Activated naive CD8-positive, alpha-beta T cell treated with anti-CD3 and anti-CD28 coated beads for 36 hours (primary cell): ENCODE measurements at regions not wholly inside any gene's neighbourhood (a gene's known extent, or its start where the extent isn't known, plus 50 kb on each side); places are given as distances from the start of the nearest gene placed in this dataset.
"Not testable (repeated sequence)": the region's sequence is repeated elsewhere in the genome, so short reads cannot be mapped to it uniquely, and the experiment has no call there.

Experiments
- DNase-seq: peaks from one replicate; pipeline ENCODE4 v3.0.0; 2021
- H3K27ac Mint-ChIP-seq: one replicate; pipeline ENCODE4 v1.8.0; 2022; ENCODE audit warnings: mild to moderate bottlenecking, moderate library complexity, mixed read lengths
- H3K27me3 Mint-ChIP-seq: one replicate; pipeline ENCODE4 v1.8.0; 2022; ENCODE audit warnings: mild to moderate bottlenecking, mixed read lengths
- H3K36me3 Mint-ChIP-seq: one replicate; pipeline ENCODE4 v1.8.0; 2021; ENCODE audit warnings: mild to moderate bottlenecking, mixed read lengths
- H3K4me1 Mint-ChIP-seq: one replicate; pipeline ENCODE4 v1.8.0; 2021; ENCODE audit warnings: mixed read lengths
- H3K4me3 Mint-ChIP-seq: one replicate; pipeline ENCODE4 v1.8.0; 2022; ENCODE audit warnings: mild to moderate bottlenecking, moderate library complexity, mixed read lengths
- H3K9me3 Mint-ChIP-seq: one replicate; pipeline ENCODE4 v1.8.0; 2022; ENCODE audit warnings: mixed read lengths

DNA sequence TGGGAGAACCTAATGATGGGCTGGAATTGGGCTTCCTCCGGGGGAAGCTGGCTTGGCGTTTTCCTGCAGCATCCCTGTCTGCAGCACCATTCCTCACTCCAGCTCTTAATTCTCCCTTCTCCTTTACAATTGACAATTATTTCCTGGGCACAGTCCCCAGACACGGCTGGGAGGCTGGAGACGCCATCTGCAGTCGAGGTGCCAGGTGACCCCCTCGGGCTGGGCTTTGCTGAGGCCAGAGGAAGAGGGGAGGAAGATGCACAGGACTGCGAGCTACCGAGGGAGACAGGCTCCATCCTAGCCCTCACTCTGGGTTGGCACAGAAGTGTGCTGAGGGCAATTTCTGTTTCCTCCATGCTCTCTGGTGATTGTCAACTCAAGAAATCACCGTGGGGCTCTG lies 453.8 kb downstream of the PTPRU start:
- H3K9me3 Mint-ChIP-seq: no peaks in the 10 kb centered on the region
- H3K27me3 Mint-ChIP-seq: peaks cover 42% of the 10 kb centered on the region
- peaks cover 6% of the 10 kb centered on the region for H3K4me1 Mint-ChIP-seq
- H3K36me3 Mint-ChIP-seq: no peaks in the 10 kb centered on the region
- no peak for DNase-seq
- H3K27ac Mint-ChIP-seq: no peak overlapping the region
- no peak overlapping the region for H3K4me3 Mint-ChIP-seq

- DNase-seq: no peak
- Mint-ChIP-seq H3K4me3 (no peak overlapping the region), H3K27ac (no peak overlapping the region), H3K36me3 (no peaks in the 10 kb centered on the region), H3K9me3 (no peaks in the 10 kb centered on the region), H3K27me3 (peaks cover 42% of the 10 kb centered on the region), H3K4me1 (peaks cover 6% of the 10 kb centered on the region)
These were observed 453.2 kb downstream of the PTPRU start for GRCh38 chr1:29689372-29690030.

DNA sequence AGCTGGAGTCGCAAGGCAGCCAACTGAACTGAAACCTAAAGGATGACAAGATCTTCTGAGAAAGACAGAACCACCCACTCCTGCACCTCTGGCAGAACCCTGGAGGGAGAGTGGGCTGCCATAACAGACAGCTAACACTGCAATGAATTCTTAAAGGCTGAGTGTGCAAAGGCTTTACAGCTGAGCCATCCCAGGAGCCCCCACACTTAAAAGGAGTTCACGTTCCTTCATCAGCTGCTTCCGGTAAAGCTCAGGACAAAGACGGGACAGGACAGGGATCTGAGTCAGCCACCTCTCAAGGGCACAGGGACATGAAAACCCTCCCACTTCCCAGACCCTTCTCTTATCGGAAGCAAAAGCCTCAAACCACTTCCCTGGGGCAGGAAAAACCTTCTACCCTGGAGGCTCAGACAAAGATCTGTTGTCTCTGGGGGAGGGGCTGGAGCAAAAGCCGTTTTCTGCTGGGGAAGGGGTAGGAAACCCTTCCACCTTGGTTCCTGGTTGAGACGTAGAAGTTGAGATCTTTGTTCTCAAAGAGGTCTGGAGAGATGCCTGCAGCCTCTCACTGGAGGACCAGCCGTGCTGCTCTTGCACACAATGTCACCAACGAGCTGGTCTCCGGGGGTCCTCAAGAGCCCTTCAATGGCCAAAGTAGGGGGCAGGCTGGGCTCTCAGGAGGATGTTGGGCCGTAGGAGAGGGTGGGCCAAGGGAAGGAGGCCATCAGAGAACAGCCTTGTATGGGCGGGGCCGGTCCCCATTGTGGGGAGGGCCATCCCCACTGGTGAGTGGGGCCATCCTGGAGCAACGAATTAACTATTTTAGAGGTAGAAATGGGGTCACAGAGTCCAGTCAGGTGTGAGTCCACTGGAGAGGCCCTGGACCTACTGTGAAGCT lies 452.4 kb downstream of the PTPRU start:
- no peaks in the 10 kb centered on the region for H3K36me3 Mint-ChIP-seq
- peaks cover 6% of the 10 kb centered on the region for H3K4me1 Mint-ChIP-seq
- H3K9me3 Mint-ChIP-seq: no peaks in the 10 kb centered on the region
- H3K27me3 Mint-ChIP-seq: peaks cover 41% of the 10 kb centered on the region
- no peak for DNase-seq
- H3K4me3 Mint-ChIP-seq: no peak overlapping the region
- H3K27ac Mint-ChIP-seq: no peak overlapping the region

- Mint-ChIP-seq H3K36me3 (no peaks in the 10 kb centered on the region), H3K27ac (no peak overlapping the region), H3K4me1 (peaks cover 6% of the 10 kb centered on the region), H3K9me3 (no peaks in the 10 kb centered on the region), H3K4me3 (no peak overlapping the region), H3K27me3 (peaks cover 39% of the 10 kb centered on the region)
- no peak for DNase-seq
These were observed 451.4 kb downstream of the PTPRU start for GRCh38 chr1:29687601-29688244.

DNA sequence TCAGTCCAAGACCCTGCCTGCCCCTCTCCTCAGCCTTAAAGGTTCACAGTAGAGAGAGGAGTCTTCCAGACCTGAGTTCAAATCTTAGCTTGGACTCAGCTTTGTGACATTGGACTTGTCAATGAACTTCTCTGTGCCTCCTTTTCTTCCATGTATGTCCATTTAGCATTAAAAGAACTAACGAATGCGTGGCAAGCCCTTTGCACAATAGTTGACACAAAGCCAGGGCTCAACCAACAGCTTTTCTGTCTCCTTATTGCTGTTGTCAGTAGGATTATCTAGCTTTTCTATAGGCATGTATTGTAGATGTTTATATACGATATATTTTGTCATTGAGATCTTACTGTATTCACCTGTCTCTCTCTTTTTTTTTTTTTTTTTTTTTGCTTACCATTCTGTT lies 450.8 kb downstream of the PTPRU start:
- H3K27me3 Mint-ChIP-seq: peaks cover 39% of the 10 kb centered on the region
- H3K9me3 Mint-ChIP-seq: no peaks in the 10 kb centered on the region
- DNase-seq: no peak
- peaks cover 6% of the 10 kb centered on the region for H3K4me1 Mint-ChIP-seq
- H3K36me3 Mint-ChIP-seq: no peaks in the 10 kb centered on the region
- no peak overlapping the region for H3K27ac Mint-ChIP-seq
- H3K4me3 Mint-ChIP-seq: no peak overlapping the region

GRCh38 chr1:29686012-29686930 lies 449.9 kb downstream of the PTPRU start:
- H3K4me3 Mint-ChIP-seq: no peak overlapping the region
- H3K27me3 Mint-ChIP-seq: peaks cover 39% of the 10 kb centered on the region
- no peak for DNase-seq
- no peak overlapping the region for H3K27ac Mint-ChIP-seq
- no peaks in the 10 kb centered on the region for H3K9me3 Mint-ChIP-seq
- H3K36me3 Mint-ChIP-seq: no peaks in the 10 kb centered on the region
- peaks cover 6% of the 10 kb centered on the region for H3K4me1 Mint-ChIP-seq

GRCh38 chr1:29685387-29685786 lies 449.1 kb downstream of the PTPRU start:
- peaks cover 35% of the 10 kb centered on the region for H3K27me3 Mint-ChIP-seq
- H3K27ac Mint-ChIP-seq: no peak overlapping the region
- H3K9me3 Mint-ChIP-seq: no peaks in the 10 kb centered on the region
- no peaks in the 10 kb centered on the region for H3K36me3 Mint-ChIP-seq
- H3K4me1 Mint-ChIP-seq: peaks cover 6% of the 10 kb centered on the region
- no peak overlapping the region for H3K4me3 Mint-ChIP-seq
- DNase-seq: no peak

- Mint-ChIP-seq H3K9me3 (no peaks in the 10 kb centered on the region), H3K4me1 (peaks cover 6% of the 10 kb centered on the region), H3K27ac (no peak overlapping the region), H3K36me3 (no peaks in the 10 kb centered on the region), H3K4me3 (no peak overlapping the region), H3K27me3 (peaks cover 28% of the 10 kb centered on the region)
- no peak for DNase-seq
These were observed 447.8 kb downstream of the PTPRU start for GRCh38 chr1:29684141-29684540.

DNA sequence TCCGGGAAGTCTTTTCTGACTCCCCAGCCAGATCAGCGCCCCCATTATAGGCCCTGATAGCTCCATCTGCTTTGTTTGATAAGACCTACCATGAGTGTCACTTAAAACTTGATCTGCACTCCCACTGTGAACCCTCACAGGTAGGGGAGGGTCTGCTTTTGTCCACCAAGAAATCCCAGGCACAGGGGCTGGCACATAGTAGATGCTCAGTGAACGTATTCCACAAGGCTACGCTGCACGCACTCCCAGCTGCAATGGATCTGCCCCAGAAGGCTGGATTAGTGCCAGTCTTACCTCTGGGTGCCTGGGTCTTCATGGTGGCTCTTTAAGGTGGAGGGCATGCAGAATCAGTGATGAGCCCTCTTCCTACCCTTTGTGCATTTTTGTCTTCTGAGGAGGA lies 447.1 kb downstream of the PTPRU start:
- H3K9me3 Mint-ChIP-seq: no peaks in the 10 kb centered on the region
- no peaks in the 10 kb centered on the region for H3K36me3 Mint-ChIP-seq
- no peak overlapping the region for H3K4me3 Mint-ChIP-seq
- H3K4me1 Mint-ChIP-seq: peaks cover 5% of the 10 kb centered on the region
- H3K27me3 Mint-ChIP-seq: peaks cover 24% of the 10 kb centered on the region
- no peak overlapping the region for H3K27ac Mint-ChIP-seq
- no peak for DNase-seq

- H3K9me3 Mint-ChIP-seq: no peaks in the 10 kb centered on the region
- DNase-seq: no peak
- peaks cover 20% of the 10 kb centered on the region for H3K27me3 Mint-ChIP-seq
- no peak overlapping the region for H3K4me3 Mint-ChIP-seq
- H3K27ac Mint-ChIP-seq: no peak overlapping the region
- H3K36me3 Mint-ChIP-seq: no peaks in the 10 kb centered on the region
- H3K4me1 Mint-ChIP-seq: no peaks in the 10 kb centered on the region
These were observed 446.6 kb downstream of the PTPRU start for GRCh38 chr1:29682919-29683295.

DNA sequence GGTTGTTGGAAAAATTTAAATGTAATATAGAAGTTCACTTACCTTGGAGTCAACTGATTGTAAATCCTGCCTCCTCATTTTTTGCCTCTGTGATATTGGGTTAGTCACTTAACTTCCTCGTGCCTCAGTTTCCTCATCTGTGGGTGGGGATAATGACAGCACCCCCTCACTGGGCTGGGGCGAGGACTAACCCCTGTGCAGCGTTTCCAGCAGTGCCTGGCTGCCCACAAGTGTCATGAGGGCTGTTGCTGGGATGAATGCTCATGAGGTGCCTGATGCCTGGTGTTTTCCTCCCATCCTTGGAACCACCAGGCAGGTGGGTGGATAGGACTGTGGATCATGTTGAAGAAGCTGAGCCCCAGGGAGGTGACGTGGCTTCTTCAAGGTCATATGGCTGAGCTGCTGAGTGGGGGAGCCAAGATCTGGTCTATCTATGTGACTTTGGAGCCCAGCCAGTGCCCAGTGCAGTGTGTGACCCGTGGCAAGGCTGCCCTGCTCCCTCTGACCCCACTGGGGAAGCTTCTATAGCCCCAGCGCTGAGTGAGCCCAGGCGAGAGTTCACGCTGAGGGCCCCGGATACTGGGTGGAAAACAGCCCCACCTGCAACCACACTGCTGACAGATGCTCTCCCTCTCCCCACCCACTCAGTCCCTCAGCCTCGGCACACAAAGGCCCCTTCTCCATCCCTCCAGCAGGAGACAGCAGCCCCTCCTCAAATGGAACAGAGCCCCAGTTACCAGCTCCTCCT lies 446.0 kb downstream of the PTPRU start:
- H3K4me1 Mint-ChIP-seq: no peaks in the 10 kb centered on the region
- no peaks in the 10 kb centered on the region for H3K36me3 Mint-ChIP-seq
- H3K9me3 Mint-ChIP-seq: no peaks in the 10 kb centered on the region
- DNase-seq: no peak
- H3K4me3 Mint-ChIP-seq: no peak overlapping the region
- no peak overlapping the region for H3K27ac Mint-ChIP-seq
- H3K27me3 Mint-ChIP-seq: peaks cover 16% of the 10 kb centered on the region

GRCh38 chr1:29681416-29681815 lies 445.1 kb downstream of the PTPRU start:
- H3K9me3 Mint-ChIP-seq, H3K4me1 Mint-ChIP-seq, H3K27me3 Mint-ChIP-seq, H3K27ac Mint-ChIP-seq, DNase-seq, H3K4me3 Mint-ChIP-seq, H3K36me3 Mint-ChIP-seq: not testable (repeated sequence)

DNA sequence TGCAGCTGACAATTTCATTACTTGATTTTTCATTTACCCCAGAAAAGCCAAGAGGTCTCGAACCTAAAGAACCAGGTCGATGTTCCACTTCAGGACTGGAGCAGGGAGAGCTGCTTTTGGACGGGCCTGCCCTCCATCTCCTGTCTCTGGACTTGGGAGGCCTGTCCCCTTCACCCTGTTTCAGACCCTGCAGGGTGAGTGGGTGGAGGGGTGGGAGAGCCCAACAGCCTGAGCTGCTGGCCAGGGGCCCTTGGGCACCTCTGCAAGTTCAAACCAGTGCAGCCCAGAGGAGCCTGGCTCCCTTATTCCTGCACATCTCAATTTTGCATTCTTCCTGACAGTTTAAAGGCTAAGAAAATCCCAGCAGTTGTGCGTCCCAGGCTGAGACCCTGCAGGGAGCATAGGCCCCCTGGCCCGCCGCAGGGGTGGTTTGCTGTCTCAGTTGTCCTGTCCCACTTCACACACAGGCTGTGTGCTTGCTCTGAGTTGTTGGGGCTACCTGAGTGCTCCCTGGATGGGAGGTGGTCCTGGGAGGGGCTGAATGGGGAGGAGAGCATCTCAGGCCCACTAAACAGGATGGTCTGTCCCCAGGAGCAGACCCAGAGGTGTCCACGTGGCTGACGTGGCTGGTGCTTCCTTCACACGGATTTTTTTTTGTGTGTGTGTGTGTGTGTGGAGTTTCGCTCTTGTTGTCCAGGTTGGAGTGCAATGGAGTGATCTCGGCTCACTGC lies 443.7 kb downstream of the PTPRU start:
- H3K27ac Mint-ChIP-seq: no peak overlapping the region
- no peaks in the 10 kb centered on the region for H3K27me3 Mint-ChIP-seq
- H3K4me3 Mint-ChIP-seq: no peak overlapping the region
- H3K4me1 Mint-ChIP-seq: no peaks in the 10 kb centered on the region
- no peak for DNase-seq
- H3K9me3 Mint-ChIP-seq: no peaks in the 10 kb centered on the region
- H3K36me3 Mint-ChIP-seq: no peaks in the 10 kb centered on the region

DNA sequence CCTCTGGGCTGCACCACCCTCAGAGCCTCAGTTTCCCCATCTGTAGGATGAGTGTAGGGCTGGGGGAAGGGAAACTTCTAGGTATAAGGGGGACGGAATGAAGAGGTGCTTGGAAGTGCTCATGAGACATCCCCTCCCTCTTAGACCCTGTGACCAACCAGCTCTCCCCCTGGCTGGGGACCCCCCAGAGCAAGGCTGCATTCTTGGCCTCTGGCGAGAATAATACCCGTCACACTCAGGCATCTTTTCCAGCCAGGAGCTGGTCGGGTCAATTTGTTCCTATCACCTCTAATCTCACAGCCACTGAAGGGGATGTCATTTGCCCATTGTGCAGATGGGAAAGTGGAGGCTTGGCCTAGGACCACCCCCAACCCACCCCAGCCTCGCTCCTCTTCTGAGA lies 443.0 kb downstream of the PTPRU start:
- H3K27ac Mint-ChIP-seq: no peak overlapping the region
- DNase-seq: no peak
- H3K4me1 Mint-ChIP-seq: no peaks in the 10 kb centered on the region

More for the DNA sequence above, 443.0 kb downstream of the PTPRU start:
- H3K9me3 Mint-ChIP-seq: no peaks in the 10 kb centered on the region
- no peaks in the 10 kb centered on the region for H3K36me3 Mint-ChIP-seq
- H3K27me3 Mint-ChIP-seq: no peaks in the 10 kb centered on the region
- H3K4me3 Mint-ChIP-seq: no peak overlapping the region
